ENCODE measurements at regions not wholly inside any gene's neighbourhood (a gene's known extent, or its start where the extent isn't known, plus 50 kb on each side); places are given as distances from the start of the nearest gene placed in this dataset.
A peak's percentile ranks its signal among the peaks of the same experiment; 100 is the strongest.
"Not testable (repeated sequence)": the region's sequence is repeated elsewhere in the genome, so short reads cannot be mapped to it uniquely, and the experiment has no call there.

DNA sequence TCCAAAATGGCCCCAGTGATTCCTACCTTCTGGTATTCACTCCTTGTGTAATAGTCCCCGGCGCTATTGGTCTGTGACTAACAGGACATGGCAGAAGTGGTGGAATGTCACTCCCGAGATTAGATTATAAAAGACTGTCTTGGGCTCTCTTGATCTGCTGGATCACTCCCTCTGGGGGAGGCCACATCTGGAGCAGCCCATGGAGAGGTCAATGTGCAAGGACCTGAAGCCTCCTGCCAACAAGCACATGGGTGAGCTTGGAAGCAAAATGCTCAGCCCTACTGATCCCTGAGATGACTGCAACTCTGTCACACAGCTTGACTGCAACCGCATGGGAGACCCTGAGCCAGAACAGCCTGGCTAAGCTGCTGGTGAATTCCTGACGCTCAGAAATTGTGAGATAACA, 94.3 kb upstream of the GLI2 start:
- TF ChIP-seq, protein P1, sequence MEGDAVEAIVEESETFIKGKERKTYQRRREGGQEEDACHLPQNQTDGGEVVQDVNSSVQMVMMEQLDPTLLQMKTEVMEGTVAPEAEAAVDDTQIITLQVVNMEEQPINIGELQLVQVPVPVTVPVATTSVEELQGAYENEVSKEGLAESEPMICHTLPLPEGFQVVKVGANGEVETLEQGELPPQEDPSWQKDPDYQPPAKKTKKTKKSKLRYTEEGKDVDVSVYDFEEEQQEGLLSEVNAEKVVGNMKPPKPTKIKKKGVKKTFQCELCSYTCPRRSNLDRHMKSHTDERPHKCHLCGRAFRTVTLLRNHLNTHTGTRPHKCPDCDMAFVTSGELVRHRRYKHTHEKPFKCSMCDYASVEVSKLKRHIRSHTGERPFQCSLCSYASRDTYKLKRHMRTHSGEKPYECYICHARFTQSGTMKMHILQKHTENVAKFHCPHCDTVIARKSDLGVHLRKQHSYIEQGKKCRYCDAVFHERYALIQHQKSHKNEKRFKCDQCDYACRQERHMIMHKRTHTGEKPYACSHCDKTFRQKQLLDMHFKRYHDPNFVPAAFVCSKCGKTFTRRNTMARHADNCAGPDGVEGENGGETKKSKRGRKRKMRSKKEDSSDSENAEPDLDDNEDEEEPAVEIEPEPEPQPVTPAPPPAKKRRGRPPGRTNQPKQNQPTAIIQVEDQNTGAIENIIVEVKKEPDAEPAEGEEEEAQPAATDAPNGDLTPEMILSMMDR (IDR thresholded peaks at IDR 0.05; ENCODE audit: control insufficient read depth, insufficient read depth, low read depth, low read length, missing control alignments), result no peak
- no peak overlapping the region for H3K4me3 ChIP-seq (ENCODE audit: control insufficient read depth, low read depth, low read length)
- no peak for DNase-seq (ENCODE audit: low read depth)

DNA sequence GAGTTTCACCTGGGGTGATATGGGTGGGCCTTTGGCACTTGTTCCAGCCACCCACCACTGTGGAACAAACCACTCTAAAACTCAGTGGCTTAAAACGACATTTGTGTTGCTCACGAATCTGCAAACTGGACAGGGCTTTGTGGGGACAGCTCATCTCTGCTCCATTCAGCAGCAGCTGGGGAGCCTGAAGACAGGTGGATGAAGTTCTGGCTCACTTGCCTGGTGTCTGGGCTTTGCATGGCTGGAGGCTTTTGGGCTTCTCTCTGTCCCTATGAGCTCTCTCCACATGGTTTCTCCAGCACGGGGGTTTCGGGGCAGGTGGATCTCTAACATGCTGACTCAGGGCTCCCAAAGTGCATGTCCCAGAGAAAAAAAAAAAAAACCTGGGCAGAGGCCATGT, 93.0 kb upstream of the GLI2 start:
- no peak overlapping the region for H3K4me3 ChIP-seq (ENCODE audit: control insufficient read depth, low read depth, low read length)
- DNase-seq (ENCODE audit: low read depth), result no peak
- TF ChIP-seq, protein P1 (IDR thresholded peaks at IDR 0.05; ENCODE audit: control insufficient read depth, insufficient read depth, low read depth, low read length, missing control alignments), result no peak

DNA sequence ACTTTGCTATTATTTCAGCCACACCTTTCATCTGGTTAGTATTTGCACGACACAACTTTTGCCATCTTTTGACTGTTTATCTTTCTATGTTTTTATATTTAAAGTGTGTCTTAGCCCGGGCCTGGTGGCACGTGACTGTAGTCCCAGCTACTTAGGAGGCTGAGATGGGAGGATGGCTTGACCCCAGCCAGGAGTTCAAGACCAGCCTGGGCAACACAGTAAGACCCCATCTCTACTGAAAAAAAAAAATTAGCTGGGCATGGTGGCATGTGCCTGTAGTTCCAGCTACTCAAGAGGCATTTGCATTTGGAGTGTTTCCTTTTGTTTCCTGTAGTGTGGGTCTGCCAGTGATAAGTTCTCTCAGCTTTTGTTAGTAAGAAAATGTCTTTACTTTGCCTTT, 88.7 kb upstream of the GLI2 start:
- TF ChIP-seq, protein P1 (IDR thresholded peaks at IDR 0.05; ENCODE audit: control insufficient read depth, insufficient read depth, low read depth, low read length, missing control alignments), result no peak
- no peak for DNase-seq (ENCODE audit: low read depth)
- no peak overlapping the region for H3K4me3 ChIP-seq (ENCODE audit: control insufficient read depth, low read depth, low read length)

DNA sequence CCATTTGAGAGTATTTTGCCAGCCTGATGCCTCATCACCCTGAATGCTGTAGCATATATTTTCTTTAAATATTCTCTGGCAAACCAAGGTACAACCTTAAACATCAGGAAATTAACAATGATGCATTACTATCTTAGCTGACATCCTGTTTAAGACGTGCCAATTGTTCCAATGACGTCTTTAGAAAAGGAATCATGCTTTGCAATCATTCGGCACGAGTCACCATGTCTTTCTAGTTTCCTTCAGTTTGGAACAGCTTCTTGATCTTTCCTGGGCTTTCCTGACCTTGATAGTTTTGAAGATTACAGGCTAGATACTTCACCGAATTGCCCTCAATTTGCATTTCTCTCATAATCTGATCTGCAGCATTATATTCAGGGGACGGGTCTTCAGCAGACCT, 88.2 kb upstream of the GLI2 start:
- TF ChIP-seq, protein P1 (IDR thresholded peaks at IDR 0.05; ENCODE audit: control insufficient read depth, insufficient read depth, low read depth, low read length, missing control alignments), result no peak
- DNase-seq (ENCODE audit: low read depth), result peak; percentile 16
- no peak overlapping the region for H3K4me3 ChIP-seq (ENCODE audit: control insufficient read depth, low read depth, low read length)

DNA sequence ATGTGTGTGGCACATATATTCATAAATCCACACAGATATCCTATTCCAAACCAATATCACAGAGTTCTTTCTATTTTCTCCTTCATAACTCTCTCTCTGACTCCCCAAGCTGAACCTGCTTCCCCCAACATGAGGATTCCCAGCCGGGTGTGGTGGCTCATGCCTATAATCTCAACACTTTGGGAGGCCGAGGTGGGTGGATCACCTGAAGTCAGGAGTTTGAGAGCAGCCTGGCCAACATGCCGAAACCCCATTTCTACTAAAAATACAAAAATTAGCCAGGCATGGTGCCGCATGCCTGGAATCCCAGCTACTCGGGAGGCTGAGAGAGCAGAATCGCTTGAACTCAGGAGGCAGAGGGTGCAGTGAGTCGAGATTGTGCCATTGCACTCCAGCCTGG, 86.3 kb upstream of the GLI2 start:
- not testable (repeated sequence) for DNase-seq (ENCODE audit: low read depth); H3K4me3 ChIP-seq (ENCODE audit: control insufficient read depth, low read depth, low read length)

DNA sequence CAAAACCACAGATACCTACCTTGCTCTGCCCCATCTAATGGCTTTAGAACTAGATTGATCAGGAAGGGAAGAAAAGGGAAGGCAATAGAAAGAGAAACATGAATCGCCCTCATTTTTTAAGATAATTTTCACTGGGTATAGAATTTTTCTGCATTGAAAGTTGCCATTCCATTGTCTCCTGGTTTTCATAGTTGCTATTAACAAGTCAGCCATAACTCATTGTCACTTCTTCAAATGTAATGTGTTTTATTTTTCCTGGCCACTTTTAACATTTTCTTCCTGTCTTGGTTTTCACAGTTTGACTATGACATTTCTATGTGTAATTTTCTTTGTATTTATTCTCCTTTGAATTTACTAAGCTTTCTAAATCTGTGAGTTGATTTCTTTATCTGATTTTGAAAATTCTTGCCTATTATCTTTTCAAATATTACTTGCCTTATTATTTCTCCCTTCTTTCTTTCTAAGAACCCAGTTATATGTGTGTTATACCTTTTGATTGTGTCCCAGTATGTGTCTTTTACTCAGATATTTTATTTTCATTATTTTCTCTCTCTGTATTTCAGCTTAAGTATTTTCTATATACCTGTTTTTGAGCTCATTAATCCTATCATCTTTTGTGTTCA, 85.5 kb upstream of the GLI2 start:
- TF ChIP-seq, protein P1 (IDR thresholded peaks at IDR 0.05; ENCODE audit: control insufficient read depth, insufficient read depth, low read depth, low read length, missing control alignments), result no peak
- no peak overlapping the region for H3K4me3 ChIP-seq (ENCODE audit: control insufficient read depth, low read depth, low read length)
- DNase-seq (ENCODE audit: low read depth), result no peak

DNA sequence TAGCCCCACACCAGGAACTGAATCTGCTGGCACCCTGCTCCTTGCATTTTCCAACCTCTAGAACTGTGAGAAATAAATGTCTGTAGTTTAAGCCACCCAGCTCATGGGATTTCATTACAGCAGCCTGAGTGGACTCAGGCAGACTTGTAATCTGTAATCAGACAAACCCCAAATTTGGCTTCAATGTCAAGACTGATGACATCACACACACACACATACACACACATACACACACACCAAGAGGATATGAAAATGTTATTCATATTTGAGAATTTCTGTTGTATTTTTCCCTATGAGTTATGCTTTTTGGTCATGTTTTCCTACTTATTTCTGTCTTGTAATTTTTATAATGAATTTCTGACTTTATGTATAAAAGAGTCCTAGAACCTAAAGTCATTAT, 83.8 kb upstream of the GLI2 start:
- DNase-seq (ENCODE audit: low read depth), result no peak
- H3K4me3 ChIP-seq (ENCODE audit: control insufficient read depth, low read depth, low read length), result no peak overlapping the region
- TF ChIP-seq, protein P1 (IDR thresholded peaks at IDR 0.05; ENCODE audit: control insufficient read depth, insufficient read depth, low read depth, low read length, missing control alignments), result no peak

Measured in AG09309 (cell line).